ENCODE measurements at regions not wholly inside any gene's neighbourhood (a gene's known extent, or its start where the extent isn't known, plus 50 kb on each side); places are given as distances from the start of the nearest gene placed in this dataset.
"Not testable (repeated sequence)": the region's sequence is repeated elsewhere in the genome, so short reads cannot be mapped to it uniquely, and the experiment has no call there.

DNA sequence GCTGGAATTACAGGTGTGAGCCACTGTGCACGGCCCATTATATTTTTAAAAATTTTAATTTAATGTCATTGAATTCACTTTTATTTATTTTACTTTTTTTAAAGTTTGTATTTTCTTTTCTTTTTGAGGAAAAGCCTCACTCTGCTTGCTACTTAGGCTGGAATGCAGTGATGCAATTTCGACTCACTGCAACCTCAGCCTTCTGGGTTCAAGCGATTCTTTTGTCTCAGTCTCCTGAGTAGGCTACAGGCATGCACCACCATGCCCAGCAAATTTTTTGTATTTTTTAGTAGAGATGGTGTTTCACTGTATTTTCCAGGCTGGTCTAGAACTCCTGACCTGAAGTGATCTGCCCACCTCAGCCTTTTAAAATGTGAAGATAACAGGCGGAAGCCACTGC is 277.5 kb upstream of the HSFY2 start:
- DNase-seq (ENCODE audit: low read depth) = no peak

DNA sequence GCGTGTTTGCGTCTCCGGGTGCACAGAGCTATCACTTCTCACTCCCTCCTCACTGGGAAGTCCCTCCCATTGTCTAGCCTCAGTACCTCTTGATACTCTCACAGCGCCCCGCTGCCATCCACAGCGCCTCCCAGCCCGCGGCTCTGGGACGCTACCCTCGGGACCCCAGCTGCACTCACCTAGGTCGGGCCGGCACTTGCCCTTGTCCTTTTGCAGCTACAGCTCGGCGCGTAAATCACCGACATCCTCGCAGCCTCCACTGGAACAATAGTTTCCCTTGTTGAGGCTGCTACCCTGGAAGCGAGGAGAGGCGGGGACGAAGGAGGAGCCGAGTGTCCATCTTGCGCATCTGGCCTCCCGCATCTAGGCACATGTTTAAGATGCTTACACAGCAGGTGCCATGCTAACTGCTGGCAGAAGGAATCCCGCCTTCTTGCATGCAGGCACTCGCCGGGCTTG is 269.5 kb upstream of the HSFY2 start:
- no peak for DNase-seq (ENCODE audit: low read depth)

DNA sequence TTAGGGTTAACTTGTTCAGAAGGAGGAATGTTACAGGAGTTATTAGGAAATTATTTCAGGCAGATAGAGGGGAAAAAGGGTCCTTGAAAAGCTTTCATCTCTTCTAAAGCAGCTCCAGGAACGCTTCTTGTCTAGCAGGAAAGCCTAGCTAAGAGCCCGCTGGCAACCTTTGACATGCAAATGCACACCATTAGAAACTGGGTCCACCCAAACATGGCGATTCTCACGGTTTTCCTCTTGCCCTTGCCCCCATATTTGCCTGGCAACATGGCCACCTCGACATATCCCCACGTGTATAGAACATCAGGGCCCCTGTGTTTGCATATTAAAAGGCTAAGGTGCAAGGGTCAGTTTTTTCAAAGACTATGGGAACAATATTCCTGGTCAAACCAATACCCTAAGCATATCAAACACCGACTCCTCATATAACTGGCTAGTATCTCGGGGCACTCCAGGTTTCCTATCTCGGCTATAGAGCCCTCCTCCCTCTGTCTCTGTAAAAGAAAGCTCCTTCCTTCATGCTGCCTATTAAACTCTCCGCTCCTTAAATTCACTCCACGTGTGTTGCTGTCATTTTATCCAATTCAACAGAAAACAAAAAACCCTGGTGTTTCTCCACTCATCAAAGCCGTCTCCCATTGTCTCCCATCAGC is 268.9 kb upstream of the HSFY2 start:
- no peak for DNase-seq (ENCODE audit: low read depth)

DNA sequence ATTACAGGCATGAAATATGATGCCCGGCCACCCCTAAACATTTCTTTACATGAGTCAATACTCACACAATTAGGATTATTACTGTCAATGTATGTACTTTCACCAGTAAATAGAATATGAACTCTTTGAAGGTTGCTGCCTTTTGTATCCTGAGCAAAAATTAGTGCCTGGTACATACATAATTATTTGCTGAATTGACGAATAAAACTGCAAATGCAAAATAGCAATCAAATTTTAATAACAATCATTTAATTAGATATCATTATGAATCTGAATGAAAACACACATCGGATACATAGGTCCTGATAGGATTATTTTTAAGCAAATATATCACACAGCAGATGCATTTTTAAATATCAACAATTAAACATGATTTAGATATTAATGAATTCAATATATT is 253.1 kb upstream of the HSFY2 start:
- no peak for DNase-seq (ENCODE audit: low read depth)

DNA sequence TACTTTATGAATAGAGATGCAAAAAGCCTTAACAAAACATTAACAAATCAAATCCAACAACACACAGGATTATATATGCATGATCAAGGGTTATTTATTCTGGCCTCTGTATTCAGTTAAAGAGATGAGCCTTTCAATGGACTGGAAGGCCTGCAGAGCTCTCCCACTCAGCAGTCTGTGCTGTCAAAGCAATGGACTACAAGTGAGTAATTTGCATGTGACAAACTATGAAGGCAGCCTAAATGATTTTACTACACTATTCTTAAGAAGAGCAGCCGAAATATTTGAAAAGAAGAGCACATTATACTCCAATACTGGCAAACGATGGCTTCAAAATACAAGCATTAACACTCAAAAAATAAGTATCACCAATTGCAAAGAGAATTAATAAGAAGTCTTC is 250.4 kb upstream of the HSFY2 start:
- no peak for DNase-seq (ENCODE audit: low read depth)

DNA sequence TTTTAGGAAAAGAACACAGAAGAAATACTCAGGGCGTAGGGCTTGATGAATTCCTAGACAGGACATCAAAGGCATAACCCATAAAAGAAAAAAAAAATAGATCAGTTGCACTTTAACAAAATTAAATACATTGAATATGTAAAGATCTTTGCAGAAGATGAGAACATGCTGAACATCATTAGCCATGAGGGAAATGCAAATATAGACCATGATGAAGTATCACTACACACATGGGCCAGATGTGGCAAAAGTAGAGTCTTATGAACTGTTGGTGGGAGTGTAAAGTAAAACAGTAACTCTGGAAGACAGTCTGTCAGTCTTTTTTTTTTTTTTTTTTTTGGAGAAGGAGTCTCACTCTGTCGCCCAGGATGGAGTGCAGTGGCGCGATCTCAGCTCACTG is 246.7 kb upstream of the HSFY2 start:
- DNase-seq (ENCODE audit: low read depth) = no peak

DNA sequence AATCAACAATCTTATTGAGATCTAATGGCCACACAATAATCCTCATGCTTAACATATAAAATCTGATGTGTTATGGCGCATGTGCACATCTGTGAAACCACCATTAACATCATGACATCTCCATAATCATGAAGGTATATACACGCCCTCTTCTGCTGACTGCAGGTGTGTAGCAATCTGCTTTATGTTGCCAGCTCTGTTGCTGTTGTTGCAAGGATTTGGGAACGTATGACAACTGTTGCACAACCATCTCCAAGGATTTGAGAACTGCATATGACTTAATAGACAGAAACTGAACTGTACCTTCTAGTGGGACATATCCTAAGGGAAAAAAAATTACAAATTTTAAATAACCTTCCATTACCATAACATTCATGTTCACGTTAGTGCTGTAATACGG is 243.5 kb upstream of the HSFY2 start:
- no peak for DNase-seq (ENCODE audit: low read depth)

DNA sequence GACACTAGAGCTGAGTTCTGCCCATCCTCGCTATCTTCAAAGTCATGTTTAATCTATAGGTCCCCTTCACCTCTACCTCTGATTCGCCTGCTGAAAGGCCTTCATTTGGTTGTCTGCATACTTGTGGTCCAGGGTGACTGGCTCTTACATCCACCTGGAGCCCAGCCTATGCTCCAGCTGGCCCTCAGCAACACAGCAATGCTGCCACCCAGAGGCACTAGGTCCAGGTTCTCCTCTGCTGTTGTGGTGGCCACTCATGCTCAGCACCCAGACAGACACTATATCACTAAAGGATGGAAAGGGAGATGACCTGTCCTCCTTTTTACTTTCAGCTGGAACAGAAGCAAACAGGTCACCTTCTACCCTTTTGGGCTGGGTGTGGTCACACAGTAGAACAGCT is 242.3 kb upstream of the HSFY2 start:
- no peak for DNase-seq (ENCODE audit: low read depth)

DNA sequence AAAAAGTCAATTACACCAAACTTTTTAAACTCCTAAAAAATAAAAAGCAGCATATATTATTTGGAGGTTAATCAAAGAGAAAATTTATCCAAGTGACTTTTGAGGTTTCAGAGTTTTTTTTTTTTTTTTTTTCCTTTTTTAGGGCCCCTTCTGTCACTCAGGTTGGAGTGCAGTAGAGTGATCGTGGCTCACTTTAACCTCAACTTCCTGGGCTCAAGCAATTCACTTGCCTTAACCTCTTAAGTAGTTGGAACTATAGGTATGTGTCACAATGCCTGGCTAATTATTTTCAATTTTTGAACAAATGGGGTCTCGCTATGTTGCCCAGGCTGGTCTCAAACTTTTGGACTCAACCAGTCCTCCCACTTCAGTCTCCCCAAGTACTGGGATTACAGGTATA is 241.7 kb upstream of the HSFY2 start:
- DNase-seq (ENCODE audit: low read depth) = no peak

DNA sequence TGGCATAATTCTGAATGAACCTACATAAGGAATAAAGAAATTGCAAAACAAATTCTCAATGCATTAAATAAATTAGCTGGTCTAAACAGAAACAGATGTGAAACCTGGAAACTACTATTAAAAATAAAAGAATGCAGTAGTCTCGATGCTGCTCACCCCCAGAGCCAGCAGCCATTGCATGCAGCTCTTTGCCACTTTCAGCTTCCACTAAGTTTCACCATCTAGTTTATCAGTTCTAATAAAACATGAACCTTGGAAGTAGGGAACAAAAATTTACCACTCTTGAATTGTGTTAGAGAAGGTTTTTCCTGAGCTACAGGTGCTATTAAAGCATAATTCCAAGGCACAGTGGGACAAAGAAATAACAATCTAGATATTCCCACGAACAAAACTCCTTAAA is 239.4 kb upstream of the HSFY2 start:
- DNase-seq (ENCODE audit: low read depth) = no peak

DNA sequence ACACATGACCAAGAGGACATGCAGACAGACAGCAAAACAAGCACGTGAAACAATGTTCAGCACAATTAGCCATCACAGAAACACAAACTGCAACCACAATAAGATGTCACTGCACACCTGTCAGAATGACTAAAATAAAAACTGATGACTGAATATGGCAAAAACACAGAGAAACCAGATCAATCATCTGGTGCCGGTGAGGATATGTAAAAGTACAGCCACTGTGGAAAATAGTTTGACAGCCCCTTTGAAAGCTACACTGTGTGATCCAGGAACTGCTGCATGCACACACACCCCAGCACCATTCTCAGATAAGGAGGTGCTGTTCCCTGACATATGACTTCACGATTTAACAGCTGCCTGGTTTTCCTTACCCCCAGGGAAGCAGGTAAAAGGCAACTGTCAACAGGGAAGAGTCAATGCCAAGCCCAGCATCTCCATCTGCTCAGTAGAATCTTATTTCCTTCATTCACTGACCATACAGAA is 238.1 kb upstream of the HSFY2 start:
- no peak for DNase-seq (ENCODE audit: low read depth)

DNA sequence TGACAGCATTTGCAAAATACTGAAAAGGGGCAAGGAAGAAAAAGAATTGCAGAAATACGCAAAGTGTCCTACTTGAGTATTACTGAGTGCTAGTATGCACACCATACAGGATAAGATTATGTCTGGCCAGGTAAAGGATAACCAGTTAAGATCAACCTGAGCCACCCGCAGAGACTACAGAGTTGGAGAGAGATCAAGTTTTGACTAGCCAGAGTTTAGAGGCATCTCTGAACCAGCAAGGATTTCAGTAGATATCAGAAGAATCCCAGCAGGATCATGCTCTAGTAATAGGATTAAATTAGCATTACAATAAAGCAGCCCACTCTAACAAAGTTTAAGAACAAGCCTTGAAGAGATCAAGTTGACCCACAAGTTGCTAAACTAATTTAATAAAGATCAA is 232.7 kb upstream of the HSFY2 start:
- no peak for DNase-seq (ENCODE audit: low read depth)

DNA sequence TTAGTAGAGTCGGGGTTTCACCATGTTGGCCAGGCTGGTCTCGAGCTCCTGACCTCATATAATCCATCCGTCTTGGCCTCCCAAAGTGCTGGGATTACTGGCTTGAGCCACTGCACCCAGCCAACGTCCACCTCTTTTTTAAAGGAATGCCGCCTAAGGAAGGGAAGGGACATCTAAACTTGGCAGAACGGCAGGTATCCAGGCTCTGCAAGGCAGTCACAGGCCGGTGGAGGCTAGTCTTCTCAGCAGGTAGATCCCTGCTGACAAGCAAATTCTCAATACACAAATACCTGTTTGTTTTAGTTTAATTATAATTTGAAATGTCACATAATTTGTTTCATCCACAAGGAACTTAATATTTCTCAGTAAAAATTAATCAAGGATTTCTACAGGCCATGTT is 232.0 kb upstream of the HSFY2 start:
- DNase-seq (ENCODE audit: low read depth) = no peak

DNA sequence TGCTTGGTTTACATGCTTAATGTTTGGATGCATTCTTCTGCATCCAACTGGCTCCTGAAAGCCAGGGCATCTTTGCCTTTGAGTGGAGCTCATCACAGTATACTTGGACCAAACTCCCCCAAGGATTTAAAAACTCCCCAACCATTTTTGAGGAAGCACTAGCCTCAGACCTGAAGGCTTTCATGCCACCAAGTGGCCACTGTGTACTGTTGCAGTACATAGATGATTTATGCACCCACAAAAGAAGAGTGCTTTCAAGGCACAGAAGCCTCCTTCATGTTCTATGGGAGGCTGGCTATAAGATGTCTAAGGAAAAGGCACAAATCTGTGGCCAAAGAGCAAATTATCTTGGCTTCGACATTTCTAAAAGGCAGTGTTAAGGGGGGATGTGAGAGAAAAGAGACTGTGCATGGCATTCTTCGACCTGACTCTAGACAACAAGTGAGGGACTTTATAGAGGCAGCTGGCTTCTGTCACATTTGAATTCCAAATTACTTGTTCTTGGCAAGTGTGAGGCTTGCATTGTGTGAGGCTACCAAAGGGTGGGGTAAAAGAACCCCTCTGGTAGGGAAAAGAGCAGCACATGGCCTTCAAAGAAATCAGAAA is 224.2 kb upstream of the HSFY2 start:
- no peak for DNase-seq (ENCODE audit: low read depth)

DNA sequence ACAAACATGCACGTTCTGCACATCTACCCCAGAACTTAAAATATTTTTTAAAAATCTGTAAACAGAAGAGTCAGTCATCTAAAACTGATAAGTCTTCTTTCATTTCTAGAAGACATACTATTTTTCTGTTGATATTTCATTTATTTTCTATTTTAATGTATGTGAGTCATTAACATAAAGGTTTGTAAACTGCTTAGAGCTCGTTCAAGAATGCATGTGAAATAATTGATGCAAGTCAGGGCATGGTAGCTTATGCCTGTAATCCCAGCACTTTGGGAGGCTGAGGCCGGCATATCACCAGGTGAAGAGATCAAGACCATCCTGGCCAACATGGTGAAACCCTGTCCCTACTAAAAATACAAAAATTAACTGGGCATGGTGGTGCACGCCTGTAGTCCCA is 219.9 kb upstream of the HSFY2 start:
- no peak for DNase-seq (ENCODE audit: low read depth)

DNA sequence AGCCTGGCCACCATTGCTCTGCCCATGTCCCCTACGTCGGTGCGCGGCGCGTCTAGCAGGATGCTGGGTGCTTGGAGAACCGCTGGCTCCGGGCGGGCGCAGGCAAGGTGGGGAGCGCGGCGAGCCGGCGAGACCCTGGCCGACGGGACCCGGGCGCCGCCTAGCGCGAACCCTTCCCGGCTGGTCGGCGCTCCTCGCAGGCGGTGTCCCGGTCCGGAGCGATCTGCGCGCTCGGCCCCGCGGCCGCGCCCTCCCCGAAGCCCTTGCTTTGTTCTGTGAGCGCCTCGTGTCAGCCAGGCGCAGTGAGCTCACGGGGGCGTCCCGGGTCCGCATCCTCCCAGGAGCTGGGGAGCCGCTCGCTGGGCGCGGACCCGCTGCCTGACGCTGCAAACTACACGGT is 219.1 kb upstream of the HSFY2 start:
- DNase-seq (ENCODE audit: low read depth) = not testable (repeated sequence)

DNA sequence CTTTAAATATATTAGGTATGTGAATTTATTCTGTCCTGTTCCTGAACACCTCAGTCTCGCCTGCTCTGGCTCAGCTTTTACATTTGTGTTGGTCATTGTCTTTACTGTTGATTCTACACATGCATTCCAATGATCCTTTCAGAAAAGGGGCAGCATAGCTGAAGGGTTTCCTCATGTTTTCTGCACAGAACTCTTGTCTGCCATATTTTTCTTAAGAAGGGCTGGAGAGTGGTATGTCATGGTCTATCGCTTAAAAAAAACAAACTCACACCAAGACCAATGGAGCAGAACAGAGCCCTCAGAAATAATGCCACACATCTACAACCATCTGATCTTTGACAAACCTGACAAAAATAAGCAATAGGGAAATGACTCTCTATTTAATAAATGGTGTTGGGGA is 215.8 kb upstream of the HSFY2 start:
- no peak for DNase-seq (ENCODE audit: low read depth)

DNA sequence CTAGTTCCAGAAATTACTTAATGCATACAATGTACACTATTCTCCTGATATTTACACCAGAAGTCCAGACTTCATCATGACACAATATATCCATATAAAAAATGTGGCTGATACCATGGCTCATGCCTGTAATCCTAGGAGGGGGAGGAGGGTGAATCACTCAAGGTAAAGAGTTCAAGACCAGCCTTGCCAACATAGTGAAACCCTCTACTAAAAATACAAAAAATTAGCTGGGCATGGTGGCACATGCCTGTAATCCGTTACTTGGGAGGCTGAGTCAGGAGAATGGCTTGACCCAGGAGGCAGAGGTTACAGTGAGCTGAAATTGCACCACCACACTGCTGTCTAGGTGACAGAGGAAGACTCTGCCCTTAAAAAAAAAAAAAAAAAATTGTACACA is 192.5 kb upstream of the HSFY2 start:
- no peak for DNase-seq (ENCODE audit: low read depth)

DNA sequence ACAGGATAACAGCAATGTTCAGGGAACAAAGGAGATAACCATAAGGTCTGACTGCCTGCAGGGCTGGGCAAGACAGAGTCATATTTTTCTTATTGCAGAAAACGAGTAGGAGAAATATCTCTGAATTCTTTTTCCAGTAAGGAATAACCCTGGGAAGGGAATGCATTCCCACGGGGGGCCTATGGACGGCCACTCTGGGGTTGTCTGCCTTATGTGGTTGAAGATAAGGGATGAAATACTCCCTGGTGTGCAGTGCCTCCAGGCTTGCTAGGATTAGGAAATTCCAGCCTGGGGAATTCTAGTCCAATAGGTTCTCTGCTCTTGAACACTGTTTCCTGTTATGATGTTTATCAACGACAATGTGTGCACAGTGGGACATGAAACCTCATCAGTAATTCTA is 185.3 kb upstream of the HSFY2 start:
- no peak for DNase-seq (ENCODE audit: low read depth)

DNA sequence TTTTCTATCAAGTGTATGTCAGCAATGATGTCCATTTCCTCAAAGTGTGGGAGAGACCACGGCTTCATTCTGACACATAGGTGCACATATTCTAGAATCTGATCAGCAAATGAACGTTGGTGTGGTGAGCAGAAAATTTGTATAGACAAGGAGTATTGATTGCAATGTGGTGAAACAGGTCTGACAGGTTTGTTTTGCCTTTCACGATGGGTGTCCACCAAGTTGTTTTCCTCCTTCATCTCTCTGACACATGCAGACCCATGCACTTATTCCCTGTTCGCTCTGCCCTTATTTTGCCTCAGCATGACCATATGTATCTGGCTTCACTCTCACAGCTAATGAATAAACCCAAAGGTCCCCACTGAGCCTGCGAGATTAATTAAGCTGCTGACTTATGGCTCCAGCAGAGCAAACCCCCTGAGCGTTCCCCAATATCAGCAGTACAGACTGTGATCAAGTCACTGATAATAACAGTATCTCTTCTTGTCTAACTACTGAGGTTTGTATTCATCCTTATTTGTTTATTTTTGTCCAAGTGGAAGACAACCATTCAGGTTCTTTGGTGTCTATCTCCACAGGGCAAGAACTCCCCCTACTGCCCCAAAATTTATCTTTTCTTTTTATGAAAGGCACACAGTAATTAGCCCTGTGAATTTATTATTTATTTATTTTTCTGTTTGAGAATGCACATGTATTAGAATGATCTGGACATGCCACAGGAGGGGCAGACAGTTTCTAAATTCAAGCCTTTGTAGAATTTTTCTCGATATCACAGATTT is 178.3 kb upstream of the HSFY2 start:
- no peak for DNase-seq (ENCODE audit: low read depth)

DNA sequence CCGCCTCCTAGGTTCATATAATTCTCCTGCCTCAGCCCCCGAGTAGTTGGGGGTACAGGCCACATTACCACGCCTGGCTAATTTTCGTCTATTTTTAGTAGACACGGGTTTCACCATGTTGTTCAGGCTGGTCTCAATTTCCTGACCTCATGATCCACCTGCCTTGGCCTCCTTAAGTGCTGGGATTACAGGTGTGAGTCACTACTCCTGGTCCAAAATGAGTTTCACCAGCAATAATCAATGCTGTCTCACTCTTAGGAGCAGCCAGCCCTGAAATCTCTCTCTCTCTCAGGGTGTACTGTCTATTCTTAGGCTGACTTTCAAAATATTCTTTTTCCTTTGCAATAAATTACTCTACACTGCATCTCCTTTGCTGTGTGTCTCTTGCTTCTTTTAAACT is 177.5 kb upstream of the HSFY2 start:
- no peak for DNase-seq (ENCODE audit: low read depth)

DNA sequence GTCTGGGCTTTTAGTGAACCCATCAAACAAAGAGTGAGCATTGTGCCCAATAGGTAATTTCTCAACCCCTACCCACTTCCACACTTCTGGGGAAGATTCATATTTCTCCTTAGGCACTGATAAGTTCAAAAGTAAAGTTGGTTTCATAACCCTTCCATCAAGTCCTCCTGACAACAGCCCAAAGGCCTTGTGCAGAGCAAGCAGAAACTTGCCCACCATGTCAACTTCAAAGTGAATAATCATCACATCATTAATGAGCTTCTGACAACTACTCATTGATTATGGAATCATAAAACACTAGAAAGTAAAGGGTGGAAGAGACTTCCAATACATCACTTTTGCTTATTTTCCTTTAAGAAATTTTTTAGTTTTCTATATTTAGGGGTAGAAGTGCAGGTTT is 163.3 kb upstream of the HSFY2 start:
- DNase-seq (ENCODE audit: low read depth) = no peak

DNA sequence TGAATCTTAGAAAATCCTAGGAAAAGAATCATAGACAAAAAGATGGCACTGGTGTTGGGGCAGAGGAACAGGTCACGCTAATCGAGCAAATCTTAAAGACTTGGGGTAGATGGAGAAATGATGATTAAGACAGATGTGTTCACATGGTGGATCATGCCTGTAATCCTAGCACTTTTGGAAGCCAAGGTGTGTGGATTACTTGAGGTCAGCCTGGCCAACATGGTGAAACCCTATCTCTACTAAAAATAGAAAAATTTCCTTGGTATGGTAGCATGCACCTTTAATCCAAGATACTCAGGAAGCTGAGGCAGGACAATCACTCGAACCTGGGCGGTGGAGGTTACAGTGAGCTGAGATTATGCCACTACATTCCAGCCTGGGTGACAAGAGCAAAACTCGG is 145.7 kb upstream of the HSFY2 start:
- DNase-seq (ENCODE audit: low read depth) = no peak
